ENCODE measurements at regions not wholly inside any gene's neighbourhood (a gene's known extent, or its start where the extent isn't known, plus 50 kb on each side); places are given as distances from the start of the nearest gene placed in this dataset.
"Not testable (repeated sequence)": the region's sequence is repeated elsewhere in the genome, so short reads cannot be mapped to it uniquely, and the experiment has no call there.

GRCh38 chr5:164504141-164504772 lies 998.8 kb downstream of the MAT2B start:
- DNase-seq (ENCODE audit: low spot score), result peak; percentile 12

DNA sequence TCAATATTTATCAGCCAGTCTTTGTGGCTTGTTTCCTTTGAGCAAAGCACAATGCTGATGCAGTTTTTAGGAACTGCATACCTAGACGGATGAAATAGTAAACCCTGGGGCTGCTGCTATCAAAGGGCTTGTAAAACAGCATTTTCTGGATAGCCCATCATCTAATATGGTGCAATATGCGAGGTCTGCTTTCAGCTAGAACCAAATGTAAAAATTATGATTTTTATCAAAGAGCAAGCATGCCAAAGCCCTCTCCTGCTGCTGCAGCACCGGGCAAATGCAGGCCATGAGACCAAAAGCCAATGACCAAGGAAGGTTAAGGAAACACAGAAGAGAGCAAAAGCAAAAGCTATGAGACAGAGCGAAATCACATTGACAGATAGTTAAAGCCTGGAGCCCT lies 1000.4 kb downstream of the MAT2B start:
- no peak for DNase-seq (ENCODE audit: low spot score)

DNA sequence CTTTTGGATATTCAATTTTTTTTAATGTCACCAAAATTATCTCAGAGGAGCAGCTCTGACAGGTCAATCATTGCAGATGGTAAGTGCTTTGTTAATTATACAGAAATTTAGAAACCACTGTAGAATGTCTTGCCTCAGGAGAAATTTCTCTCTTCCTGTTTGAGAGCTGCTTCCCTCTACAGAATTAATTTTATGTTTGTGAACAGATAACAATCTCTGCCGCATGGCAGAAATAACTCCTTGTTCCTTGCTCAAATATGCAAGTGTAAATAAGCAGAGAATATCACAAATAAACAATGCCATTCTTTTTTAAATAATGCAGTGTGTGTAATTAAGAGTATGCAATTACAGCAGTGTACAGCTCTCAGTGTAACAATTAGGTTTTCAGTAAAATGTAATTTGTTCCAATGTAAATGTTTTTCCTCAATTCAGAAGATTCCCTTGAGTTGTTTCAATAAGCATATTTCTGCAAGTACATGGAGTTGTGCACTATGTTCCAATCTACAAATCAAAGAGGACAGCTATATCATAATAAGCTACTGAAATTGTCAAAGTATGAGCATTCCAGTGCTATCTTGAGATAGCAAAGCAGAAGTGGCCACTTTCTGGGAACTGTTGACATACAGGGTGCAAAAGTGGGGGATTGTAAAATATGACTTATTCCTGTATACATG lies 1012.8 kb downstream of the MAT2B start:
- no peak for DNase-seq (ENCODE audit: low spot score)

GRCh38 chr5:164518741-164519080 lies 1013.3 kb downstream of the MAT2B start:
- DNase-seq (ENCODE audit: low spot score), result no peak

GRCh38 chr5:164532235-164532900 lies 1026.9 kb downstream of the MAT2B start:
- no peak for DNase-seq (ENCODE audit: low spot score)

- DNase-seq (ENCODE audit: low spot score), result not testable (repeated sequence)
Observed at GRCh38 chr5:164533426-164533825, 1028.0 kb downstream of the MAT2B start.

DNA sequence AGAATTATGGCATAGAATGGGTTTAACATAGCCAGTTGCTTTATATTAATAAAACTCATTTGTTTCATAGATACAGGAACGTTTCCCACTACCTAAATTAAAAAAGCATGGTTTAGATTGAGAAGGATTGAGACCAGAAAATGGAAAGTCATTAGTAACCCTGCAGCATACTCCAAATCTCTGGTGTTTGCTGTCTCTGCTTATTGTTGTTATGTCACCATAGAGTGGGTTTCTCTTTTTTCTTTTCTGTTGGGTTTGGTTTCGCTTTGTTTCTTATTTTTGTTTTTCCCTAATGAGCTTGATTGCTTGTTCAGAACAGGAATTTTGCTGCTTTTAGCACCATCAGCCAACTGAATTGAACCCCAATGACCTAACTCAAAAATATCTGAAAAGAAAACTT lies 1034.8 kb downstream of the MAT2B start:
- DNase-seq (ENCODE audit: low spot score), result no peak

DNA sequence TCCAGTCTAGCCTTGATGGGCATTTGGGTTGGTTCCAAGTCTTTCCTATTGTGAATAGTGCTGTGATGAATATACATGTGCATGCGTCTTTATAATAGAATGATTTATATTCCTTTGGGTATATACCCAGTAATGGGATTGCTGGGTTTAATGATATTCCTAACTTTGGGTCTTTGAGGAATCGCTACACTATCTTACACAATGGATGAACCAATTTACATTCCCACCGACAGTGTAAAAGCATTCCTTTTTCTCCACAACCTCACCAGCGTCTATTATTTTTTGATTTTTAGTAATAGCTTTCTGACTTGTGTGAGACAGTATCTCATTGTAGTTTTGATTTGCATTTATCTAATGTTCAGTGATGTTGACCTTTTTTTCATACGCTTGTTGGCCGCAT lies 1040.1 kb downstream of the MAT2B start:
- DNase-seq (ENCODE audit: low spot score), result no peak

GRCh38 chr5:164553851-164554250 lies 1048.4 kb downstream of the MAT2B start:
- DNase-seq (ENCODE audit: low spot score), result no peak

DNA sequence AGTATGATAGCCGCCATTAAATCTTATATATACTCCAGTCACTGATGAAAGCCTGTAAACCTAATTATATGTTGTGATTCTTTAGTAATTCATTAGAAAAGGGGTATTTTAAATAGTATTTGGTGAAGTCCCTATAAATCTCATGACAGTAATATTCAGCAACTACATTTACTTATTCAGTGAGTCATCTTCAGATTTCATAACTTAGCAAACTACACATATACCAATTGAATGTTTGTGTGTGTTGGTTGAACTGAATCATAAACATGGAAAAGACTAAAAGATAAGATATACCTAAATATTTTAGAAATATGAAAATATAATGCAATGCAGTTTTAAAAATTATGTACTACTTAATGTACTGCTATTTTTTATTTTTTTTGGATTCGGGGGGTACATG lies 1050.4 kb downstream of the MAT2B start:
- DNase-seq (ENCODE audit: low spot score), result no peak

DNA sequence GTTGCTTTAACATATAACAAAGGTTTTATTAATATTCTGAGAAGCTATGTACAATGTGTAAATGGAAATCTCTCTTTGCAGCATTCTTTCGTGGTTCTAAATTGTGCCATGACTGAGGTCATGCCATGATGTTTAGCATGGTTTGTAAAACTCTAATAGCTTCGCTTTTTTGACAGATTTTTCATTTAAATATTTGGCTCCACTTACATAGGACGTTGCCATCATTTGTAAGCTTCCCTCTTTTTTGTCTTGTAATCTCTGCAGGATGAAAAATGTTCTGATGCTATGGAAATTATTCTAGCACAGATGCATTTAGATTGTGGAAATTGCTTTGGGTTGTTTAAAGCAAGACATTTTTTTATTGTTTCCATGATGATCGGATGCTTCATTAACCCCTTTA lies 1054.8 kb downstream of the MAT2B start:
- DNase-seq (ENCODE audit: low spot score), result no peak

GRCh38 chr5:164561933-164562872 lies 1056.8 kb downstream of the MAT2B start:
- DNase-seq (ENCODE audit: low spot score), result no peak

DNA sequence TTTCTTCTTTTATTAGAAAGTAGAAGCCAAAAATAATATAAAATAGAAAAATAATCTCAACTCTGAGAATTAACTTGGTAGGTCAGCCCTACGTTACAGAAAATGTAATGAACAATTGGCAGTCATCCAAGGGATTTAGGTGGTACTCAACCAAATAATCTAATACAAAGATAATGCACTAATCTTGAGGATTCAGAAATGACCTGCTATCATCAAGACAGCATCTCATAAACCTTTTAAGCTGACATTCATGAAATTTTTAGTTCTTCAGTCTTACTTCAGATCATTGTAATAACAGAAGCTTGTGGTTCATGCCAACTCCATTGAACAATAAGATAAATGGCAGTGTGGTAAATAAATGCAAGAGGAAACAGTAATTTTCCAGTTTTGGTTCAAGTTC lies 1058.0 kb downstream of the MAT2B start:
- no peak for DNase-seq (ENCODE audit: low spot score)

DNA sequence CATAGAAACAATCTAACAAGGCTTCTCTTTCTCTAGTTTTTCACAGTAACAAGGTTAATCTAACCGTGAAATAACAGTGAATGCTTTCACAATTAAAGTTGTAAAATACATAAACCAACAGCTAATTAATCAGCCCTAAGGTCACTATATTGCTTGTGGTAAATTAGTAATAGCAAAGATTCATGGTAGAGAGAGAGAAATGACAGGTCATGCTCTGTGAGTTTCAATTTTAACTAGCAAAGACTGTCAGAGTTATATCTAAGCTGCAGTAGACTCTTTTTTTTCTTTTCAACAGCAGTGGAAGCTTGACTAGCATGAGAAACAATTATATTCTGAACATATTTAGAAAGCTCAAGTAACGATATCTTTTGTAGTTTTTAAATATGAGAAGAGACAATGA lies 1068.0 kb downstream of the MAT2B start:
- no peak for DNase-seq (ENCODE audit: low spot score)

GRCh38 chr5:164577201-164577600 lies 1071.8 kb downstream of the MAT2B start:
- DNase-seq (ENCODE audit: low spot score), result no peak

GRCh38 chr5:164577742-164578141 lies 1072.3 kb downstream of the MAT2B start:
- no peak for DNase-seq (ENCODE audit: low spot score)

DNA sequence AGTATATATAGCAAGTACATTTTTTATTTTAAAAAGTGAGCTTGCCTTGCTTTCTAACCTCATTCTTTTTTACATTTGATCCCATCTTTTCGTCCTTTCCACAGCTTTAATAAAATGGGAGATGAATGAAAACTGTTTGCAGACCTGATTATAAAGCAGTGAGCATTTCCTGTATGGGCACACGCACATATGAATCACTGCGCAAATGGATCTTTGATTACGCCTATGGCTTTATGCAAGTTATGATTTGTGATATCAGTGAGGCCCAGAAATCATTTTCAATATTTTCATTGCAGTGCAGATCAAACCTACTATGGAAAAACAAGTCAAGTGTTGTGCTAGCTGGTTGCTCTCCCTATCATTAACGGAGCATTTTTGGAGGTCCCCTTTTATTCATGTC lies 1073.0 kb downstream of the MAT2B start:
- no peak for DNase-seq (ENCODE audit: low spot score)

- no peak for DNase-seq (ENCODE audit: low spot score)
Observed at GRCh38 chr5:164578911-164579310, 1073.5 kb downstream of the MAT2B start.

GRCh38 chr5:164580155-164580554 lies 1074.7 kb downstream of the MAT2B start:
- no peak for DNase-seq (ENCODE audit: low spot score)

DNA sequence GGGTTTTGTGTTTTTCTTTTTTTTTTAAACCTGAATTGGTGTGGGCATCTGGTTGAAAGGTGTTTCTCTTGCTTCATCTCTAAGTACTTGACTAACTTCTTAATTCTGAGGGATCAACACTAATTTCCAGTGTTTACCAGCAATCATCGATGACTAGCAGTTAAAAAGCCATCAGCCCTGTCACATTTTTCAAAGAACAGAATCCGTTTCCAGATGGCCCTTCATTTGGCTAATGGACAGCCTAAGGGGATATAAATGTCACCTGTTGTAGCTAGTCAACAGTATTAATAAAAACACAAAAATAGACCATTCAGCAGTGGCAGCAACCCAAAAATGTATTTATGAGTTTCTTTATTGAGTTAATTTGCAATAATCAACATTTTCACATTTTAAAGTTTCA lies 1076.5 kb downstream of the MAT2B start:
- no peak for DNase-seq (ENCODE audit: low spot score)

GRCh38 chr5:164593982-164594381 lies 1088.6 kb downstream of the MAT2B start:
- DNase-seq (ENCODE audit: low spot score), result no peak

DNA sequence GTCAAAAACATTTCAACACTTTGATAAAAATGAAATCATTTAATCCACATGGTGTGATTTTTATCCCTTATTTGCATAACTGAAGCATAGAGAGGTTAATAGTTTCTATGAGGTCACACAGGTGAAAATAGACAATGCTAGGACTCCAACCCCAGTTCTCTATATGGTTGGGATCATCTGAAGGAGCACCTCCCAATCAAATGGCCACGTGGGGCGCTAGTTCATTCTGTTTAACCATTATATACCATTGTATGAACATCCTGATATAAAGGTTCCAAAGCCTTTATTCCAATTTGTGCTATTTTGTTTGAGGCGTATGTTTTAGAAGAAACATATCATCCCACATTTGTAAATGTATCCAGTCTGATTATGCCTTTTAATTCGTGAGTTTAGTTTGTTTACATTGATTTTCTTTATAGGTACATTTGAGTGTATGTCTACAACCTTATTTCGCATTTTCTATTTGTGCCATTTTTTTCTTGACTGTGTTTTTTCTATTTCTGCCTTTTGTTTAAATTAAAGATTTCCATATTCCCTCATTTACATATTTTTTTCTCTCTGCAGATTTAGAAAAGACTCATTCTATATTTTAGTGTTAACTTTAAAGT lies 1092.0 kb downstream of the MAT2B start:
- DNase-seq (ENCODE audit: low spot score), result no peak
